SK-N-DZ (cell line): ENCODE measurements at regions not wholly inside any gene's neighbourhood (a gene's known extent, or its start where the extent isn't known, plus 50 kb on each side); places are given as distances from the start of the nearest gene placed in this dataset.
A peak's percentile ranks its signal among the peaks of the same experiment; 100 is the strongest.
"Not testable (repeated sequence)": the region's sequence is repeated elsewhere in the genome, so short reads cannot be mapped to it uniquely, and the experiment has no call there.

Source experiments
- DNase-seq: peaks from one replicate; pipeline ENCODE4 v3.0.0-alpha.2; 2015; ENCODE audit warnings: low spot score

- no peak for DNase-seq
Measured at GRCh38 chrX:77143907-77144306, 303.3 kb upstream of the FGF16 start.

DNA sequence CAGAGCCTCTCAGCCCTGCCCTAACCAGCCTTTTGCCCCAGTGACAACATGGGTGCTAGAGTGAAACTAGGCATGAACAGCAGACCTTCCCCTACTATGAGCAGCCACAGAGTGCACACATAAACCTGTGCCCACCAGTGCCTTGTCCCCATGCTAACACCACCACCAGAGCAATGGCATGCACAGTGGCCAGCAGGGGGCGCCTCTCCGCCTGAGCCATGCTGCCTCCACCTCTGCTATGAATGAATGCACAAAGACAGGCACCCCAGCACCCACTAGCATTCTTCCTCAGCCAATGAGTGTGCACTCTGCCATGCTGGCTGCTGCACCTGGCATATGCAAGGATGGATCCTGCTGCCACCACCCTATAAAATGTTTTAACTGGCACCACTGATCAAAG lies 286.9 kb upstream of the FGF16 start:
- no peak for DNase-seq

GRCh38 chrX:77162777-77163176 lies 284.4 kb upstream of the FGF16 start:
- DNase-seq: no peak

DNA sequence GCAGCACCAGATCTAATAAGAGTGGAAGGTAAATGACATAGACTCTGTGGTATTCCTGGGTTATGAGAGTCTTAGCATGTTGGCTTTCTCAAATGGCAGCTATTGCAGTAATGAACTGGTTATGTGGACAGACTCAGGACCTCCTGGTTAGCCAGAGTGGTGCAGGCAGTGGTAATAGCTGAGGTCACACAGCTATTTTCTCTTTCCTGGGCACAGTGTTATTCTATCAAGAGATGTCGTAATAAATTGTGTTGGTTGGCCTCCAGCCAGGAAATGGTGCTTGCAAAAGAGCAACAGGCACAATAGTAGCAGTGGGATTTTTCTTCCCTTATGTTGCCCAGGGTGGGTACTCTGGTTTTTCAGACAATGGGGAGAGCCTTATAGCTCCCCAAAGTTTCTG lies 279.2 kb upstream of the FGF16 start:
- no peak for DNase-seq

DNA sequence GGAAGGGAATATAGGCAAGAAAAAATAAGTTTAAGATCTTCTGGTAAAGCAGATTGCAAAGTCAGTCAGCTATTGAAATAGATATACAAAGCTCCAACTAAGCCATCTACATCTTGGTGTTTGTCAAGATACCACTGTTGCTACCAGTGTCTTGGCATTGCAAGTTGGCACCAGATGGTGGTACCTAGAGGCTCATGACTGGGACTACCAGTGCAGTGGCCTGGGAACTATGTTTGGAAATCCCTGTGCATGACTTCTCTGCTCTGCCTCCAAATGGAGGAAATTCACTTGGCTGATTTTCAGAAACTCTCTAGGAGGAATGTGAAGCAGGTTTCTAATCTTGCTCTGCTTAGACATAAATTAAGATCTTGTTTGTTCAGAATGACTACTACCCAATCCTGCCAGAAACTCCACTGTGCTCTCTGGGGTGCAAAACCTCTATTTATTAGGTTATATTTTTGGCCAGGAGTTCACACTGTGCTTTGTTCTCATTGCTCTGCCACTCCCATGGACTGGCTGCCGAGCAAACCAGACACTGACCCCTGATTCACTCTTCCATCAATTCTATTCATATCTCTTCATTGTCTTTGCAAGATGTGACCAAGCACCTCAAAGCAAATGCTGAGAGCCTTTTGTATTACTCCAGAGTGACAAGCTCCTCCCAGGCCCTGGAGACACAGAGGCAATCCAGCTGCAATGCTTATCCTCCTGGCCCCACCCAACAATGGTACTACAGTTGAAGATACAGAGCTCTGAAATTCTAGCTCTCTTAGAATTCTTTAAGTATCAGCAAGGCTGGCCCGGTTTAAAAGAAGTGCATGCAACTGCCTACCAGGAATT lies 272.3 kb upstream of the FGF16 start:
- no peak for DNase-seq

DNA sequence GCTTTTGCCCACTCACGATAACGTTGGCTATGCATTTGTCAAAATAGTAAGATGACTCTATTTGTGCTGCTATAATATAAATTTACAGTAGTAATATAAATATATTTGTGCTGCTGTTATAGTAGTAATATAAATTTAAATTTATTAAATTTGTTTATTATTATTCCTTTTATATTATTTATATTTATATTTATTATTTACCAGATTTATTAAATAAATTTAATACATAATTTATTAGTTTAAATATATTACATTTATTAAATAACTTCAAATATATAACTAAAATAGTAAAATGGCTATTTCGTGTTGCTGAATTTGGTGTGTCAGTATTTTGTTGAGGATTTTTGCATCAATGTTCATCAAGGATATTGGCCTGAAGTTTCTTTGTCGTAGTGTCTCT lies 246.5 kb upstream of the FGF16 start:
- DNase-seq: no peak

GRCh38 chrX:77223046-77223445 lies 224.1 kb upstream of the FGF16 start:
- no peak for DNase-seq

- no peak for DNase-seq
Measured at GRCh38 chrX:77264490-77264889, 182.7 kb upstream of the FGF16 start.

DNA sequence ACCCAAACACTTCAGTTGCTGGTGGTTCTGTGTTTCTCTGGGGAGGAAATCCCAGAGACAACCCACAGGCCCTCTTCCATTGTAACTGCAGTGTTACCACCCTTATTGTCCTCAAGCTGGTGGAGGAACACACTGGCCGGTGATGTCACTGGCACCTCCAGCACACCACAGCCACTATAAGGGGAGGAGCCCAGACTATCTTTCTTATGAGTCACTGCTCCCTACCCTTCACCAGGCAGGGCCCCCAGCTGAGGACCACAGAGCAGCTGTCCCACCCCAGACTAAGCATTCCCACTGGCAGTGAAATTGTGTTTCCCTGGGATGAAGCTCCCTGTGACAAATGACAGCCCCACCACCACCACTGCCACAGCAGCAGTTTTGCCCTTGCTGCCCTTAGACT lies 171.8 kb upstream of the FGF16 start:
- no peak for DNase-seq

GRCh38 chrX:77276742-77277141 lies 170.4 kb upstream of the FGF16 start:
- no peak for DNase-seq

- DNase-seq: no peak
Measured at GRCh38 chrX:77277911-77278310, 169.3 kb upstream of the FGF16 start.

GRCh38 chrX:77279373-77279772 lies 167.8 kb upstream of the FGF16 start:
- DNase-seq: not testable (repeated sequence)

- DNase-seq: no peak
Measured at GRCh38 chrX:77293331-77293995, 153.7 kb upstream of the FGF16 start.

DNA sequence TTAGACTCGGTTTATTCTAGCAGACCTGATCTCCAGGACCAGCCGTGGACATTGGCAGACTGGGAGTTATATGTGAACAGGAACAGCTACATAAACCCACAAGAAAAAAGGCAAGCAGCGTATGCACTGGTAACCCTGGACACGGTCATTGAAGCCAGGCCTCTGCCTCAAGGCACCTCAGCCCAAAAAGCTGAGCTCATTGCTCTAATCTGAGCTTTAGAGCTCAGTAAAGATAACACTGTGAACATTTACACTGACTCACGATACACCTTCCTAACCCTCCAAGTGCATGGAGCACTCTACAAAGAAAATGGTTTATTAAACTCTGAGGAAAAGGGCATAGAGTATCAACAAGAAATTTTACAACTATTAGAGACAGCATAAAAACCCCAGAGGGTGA lies 148.9 kb upstream of the FGF16 start:
- DNase-seq: no peak

DNA sequence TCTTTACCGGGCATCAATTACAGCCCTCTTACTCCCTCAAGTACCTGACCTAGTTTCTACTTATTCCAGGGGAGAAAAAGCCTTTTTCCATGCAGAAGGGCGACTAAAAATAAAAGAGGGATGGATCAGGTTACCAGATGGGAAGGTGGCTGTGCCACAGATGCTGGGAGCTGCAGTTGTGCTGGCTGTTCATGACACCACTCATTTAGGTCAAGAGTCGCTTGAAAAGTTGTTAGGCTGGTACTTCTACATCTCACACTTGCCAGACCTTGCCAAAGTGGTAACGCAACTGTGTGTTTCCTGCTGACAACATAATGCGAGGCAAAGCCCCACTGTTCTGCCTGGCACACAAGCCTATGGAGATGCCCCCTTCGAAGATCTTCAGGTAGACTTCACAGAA lies 148.4 kb upstream of the FGF16 start:
- DNase-seq: no peak

- DNase-seq: no peak
Measured at GRCh38 chrX:77299549-77299948, 147.6 kb upstream of the FGF16 start.

DNA sequence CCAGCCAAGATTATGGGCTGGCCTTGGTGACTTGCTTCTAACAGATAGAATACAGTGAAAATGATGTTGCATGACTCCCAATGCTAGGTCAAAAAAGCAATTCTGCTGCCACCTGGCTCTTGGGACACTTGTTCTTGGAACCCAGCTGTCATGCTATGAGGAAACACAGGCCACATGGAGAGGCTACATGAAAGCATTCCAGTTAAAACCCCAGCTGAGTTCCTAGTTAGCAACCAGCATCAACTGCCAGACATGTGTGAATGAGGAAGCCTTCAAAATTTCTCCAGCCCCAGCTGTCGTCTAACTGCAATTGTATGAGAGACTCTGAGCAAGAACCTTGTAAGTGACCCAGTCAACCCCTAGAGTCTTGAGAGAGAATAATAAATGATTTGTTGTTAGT lies 105.2 kb upstream of the FGF16 start:
- DNase-seq: peak; percentile 2

- DNase-seq: no peak
Measured at GRCh38 chrX:77346859-77347258, 100.3 kb upstream of the FGF16 start.

- DNase-seq: no peak
Measured at GRCh38 chrX:77347572-77347971, 99.6 kb upstream of the FGF16 start.

- no peak for DNase-seq
Measured at GRCh38 chrX:77389891-77390290, 57.3 kb upstream of the FGF16 start.

- DNase-seq: not testable (repeated sequence)
Measured at GRCh38 chrX:77390365-77390764, 56.8 kb upstream of the FGF16 start.

- no peak for DNase-seq
Measured at GRCh38 chrX:77396781-77397180, 50.4 kb upstream of the FGF16 start.
